K562 (cell line): ENCODE measurements at regions not wholly inside any gene's neighbourhood (a gene's known extent, or its start where the extent isn't known, plus 50 kb on each side); places are given as distances from the start of the nearest gene placed in this dataset.

Experiments used
- ARID1B ChIP-seq: fragments of 450-650 bp; IDR thresholded peaks from 2 replicates; pipeline ENCODE4 v1.6.1; 2016; ENCODE audit warnings: antibody characterized with exemption, mild to moderate bottlenecking, inconsistent platforms
- BRD4 ChIP-seq: fragments of 200-600 bp; sonication (generic); IDR thresholded peaks from 2 replicates; pipeline ENCODE4 v1.6.1; 2017; ENCODE audit warnings: inconsistent platforms
- CBFA2T2 ChIP-seq: fragments of 450-650 bp; conservative IDR thresholded peaks from 2 replicates; pipeline ENCODE4 v1.6.1; 2017; ENCODE audit warnings: mild to moderate bottlenecking
- CBX3 ChIP-seq, 2 experiments: IDR thresholded peaks; 1 replicate in 1 of 2; 2 replicates in 1 of 2; pipeline ENCODE4 v1.6.1; 2012; ENCODE audit warnings: inconsistent platforms in 2 of 2, low read length in 2 of 2, borderline replicate concordance in 1 of 2, control low read depth in 1 of 2
- DACH1 ChIP-seq: fragments of 450-650 bp; IDR thresholded peaks from 2 replicates; pipeline ENCODE4 v1.6.1; 2018; ENCODE audit not compliant: partially characterized antibody
- DDX20 ChIP-seq: fragments of 450-650 bp; IDR thresholded peaks from 2 replicates; pipeline ENCODE4 v1.6.1; 2016; ENCODE audit warnings: missing genetic modification characterization, low read depth, mild to moderate bottlenecking, missing compliant biosample characterization, moderate library complexity
- ETV5 ChIP-seq: sonication (generic); formaldehyde crosslinking; IDR thresholded peaks from 2 replicates; pipeline ENCODE4 v1.4.0; 2020; ENCODE audit warnings: low read depth, mild to moderate bottlenecking, missing genetic modification reagents
- IRF2 ChIP-seq: sonication (generic); formaldehyde crosslinking; IDR thresholded peaks from 2 replicates; pipeline ENCODE4 v1.8.1; 2022; ENCODE audit warnings: mild to moderate bottlenecking, missing genetic modification reagents
- JUN ChIP-seq, 2 experiments: sonication (generic) in 1 of 2; formaldehyde crosslinking in 1 of 2; IDR thresholded peaks; 2 replicates each; pipeline versions ENCODE4 v1.6.1 to v1.8.0; 2012 to 2022; ENCODE audit warnings: borderline replicate concordance in 2 of 2, mild to moderate bottlenecking in 2 of 2, improper control_type of control experiment in 1 of 2, low read depth in 1 of 2, low read length in 1 of 2, missing genetic modification reagents in 1 of 2
- KDM1A ChIP-seq, 2 experiments: fragments of 450-650 bp; IDR thresholded peaks; 2 replicates each; pipeline ENCODE4 v1.6.1; 2016; ENCODE audit warnings: mild to moderate bottlenecking in 2 of 2
- MNT ChIP-seq, 2 experiments: fragments of 450-650 bp; conservative IDR thresholded peaks; 2 replicates each; pipeline ENCODE4 v1.6.1; 2017; ENCODE audit warnings: mild to moderate bottlenecking in 2 of 2, moderate library complexity in 2 of 2
- NEUROD1 ChIP-seq: fragments of 150-350 bp; IDR thresholded peaks from 2 replicates; pipeline ENCODE4 v1.6.1; 2014; ENCODE audit warnings: borderline replicate concordance, low read length, low read depth; ENCODE audit not compliant: partially characterized antibody
- POLR2AphosphoS5 ChIP-seq: IDR thresholded peaks from 2 replicates; pipeline ENCODE4 v1.6.1; 2011; ENCODE audit warnings: mild to moderate bottlenecking, low read depth, low read length, moderate library complexity; ENCODE audit not compliant: control insufficient read depth, insufficient read depth
- PTTG1 ChIP-seq: fragments of 450-650 bp; IDR thresholded peaks from 2 replicates; pipeline ENCODE4 v1.6.1; 2016; ENCODE audit warnings: low read depth, mild to moderate bottlenecking, missing genetic modification characterization, missing compliant biosample characterization
- SETDB1 ChIP-seq: IDR thresholded peaks from one replicate; pipeline ENCODE4 v1.6.1; 2012; ENCODE audit warnings: low read length, control low read depth, inconsistent platforms
- SMARCA4 ChIP-seq: fragments of 450-650 bp; IDR thresholded peaks from 2 replicates; pipeline ENCODE4 v1.6.1; 2016
- SNRNP70 ChIP-seq: fragments of 200-400 bp; formaldehyde crosslinking; optimal IDR thresholded peaks from 2 replicates; pipeline ENCODE3; 2017; ENCODE audit warnings: low read depth, low read length
- TRIM24 ChIP-seq, 2 experiments: fragments of 450-650 bp; IDR thresholded peaks; 2 replicates each; pipeline ENCODE4 v1.6.1; 2016
- ZBTB17 ChIP-seq: fragments of 450-650 bp; formaldehyde crosslinking; IDR thresholded peaks from 2 replicates; pipeline ENCODE4 v1.4.0; 2020; ENCODE audit warnings: mild to moderate bottlenecking
- ZKSCAN3 ChIP-seq: fragments of 250-450 bp; sonication (Bioruptor Pico); IDR thresholded peaks from 2 replicates; pipeline ENCODE4 v1.4.0; 2020
- ZNF274 ChIP-seq: IDR thresholded peaks from 2 replicates; pipeline ENCODE4 v1.6.1; 2011; ENCODE audit warnings: low read depth, mild to moderate bottlenecking, low read length, moderate library complexity, borderline replicate concordance
- TF ChIP-seq, protein P1 (sequence below): fragments of 450-650 bp; IDR thresholded peaks from 2 replicates; pipeline ENCODE4 v1.6.1; 2018; ENCODE audit not compliant: partially characterized antibody
- TF ChIP-seq, protein P2 (sequence below): fragments of 250-450 bp; sonication (Bioruptor Pico); IDR thresholded peaks from 2 replicates; pipeline ENCODE4 v1.8.0; 2022; ENCODE audit warnings: inconsistent platforms

DNA sequence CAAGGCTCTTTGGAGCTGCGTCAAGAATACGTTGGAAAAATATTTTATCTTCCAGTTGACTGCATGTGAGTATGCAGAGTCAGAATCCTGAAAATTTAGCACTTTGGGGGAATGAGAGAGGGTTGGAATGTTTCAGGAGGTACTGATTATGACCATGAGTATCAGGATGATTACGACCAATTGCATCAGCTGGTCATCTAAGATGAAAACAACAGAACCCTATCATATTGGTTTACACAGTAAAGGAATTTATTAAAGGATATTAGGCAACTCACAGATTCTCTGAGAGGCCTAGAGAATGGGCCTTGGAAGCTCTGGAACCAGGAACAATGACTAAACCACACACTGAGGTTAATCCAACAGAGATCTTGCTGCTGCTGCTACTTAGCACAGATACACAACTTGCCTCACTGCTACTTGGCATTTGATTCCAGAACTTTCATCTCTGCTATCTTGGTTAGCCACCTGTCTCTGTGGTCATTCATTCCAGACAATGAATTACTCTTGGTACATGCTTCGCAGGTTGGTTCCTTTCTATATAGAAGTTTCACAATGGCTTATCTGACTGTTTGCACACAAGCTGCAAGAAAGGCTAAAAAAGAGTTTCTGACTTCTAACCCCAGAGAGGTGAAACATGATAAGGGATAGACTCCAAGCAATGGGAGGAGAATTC, 68.0 kb upstream of the CTTNBP2 start (continued):
- TF ChIP-seq POLR2AphosphoS5 = no peak; the same call in 1 of the 2 replicates
- no peak for TF ChIP-seq NEUROD1
- no peak for TF ChIP-seq ZKSCAN3 (CRISPR knock-in tag)
- TF ChIP-seq, protein P1, sequence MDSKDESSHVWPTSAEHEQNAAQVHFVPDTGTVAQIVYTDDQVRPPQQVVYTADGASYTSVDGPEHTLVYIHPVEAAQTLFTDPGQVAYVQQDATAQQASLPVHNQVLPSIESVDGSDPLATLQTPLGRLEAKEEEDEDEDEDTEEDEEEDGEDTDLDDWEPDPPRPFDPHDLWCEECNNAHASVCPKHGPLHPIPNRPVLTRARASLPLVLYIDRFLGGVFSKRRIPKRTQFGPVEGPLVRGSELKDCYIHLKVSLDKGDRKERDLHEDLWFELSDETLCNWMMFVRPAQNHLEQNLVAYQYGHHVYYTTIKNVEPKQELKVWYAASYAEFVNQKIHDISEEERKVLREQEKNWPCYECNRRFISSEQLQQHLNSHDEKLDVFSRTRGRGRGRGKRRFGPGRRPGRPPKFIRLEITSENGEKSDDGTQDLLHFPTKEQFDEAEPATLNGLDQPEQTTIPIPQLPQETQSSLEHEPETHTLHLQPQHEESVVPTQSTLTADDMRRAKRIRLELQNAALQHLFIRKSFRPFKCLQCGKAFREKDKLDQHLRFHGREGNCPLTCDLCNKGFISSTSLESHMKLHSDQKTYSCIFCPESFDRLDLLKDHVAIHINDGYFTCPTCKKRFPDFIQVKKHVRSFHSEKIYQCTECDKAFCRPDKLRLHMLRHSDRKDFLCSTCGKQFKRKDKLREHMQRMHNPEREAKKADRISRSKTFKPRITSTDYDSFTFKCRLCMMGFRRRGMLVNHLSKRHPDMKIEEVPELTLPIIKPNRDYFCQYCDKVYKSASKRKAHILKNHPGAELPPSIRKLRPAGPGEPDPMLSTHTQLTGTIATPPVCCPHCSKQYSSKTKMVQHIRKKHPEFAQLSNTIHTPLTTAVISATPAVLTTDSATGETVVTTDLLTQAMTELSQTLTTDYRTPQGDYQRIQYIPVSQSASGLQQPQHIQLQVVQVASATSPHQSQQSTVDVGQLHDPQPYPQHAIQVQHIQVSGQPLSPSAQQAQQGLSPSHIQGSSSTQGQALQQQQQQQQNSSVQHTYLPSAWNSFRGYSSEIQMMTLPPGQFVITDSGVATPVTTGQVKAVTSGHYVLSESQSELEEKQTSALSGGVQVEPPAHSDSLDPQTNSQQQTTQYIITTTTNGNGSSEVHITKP = no peak
- TF ChIP-seq JUN (IDR thresholded peaks at IDR 0.05; ENCODE audit: borderline replicate concordance, low read depth, low read length) = no peak
- no peak for TF ChIP-seq JUN (CRISPR knock-in tag; IDR thresholded peaks at IDR 0.05; ENCODE audit: borderline replicate concordance)
- no peak for TF ChIP-seq SNRNP70
- peak in 1 of 2 experiments; percentile 47; a peak in 1 of 4 replicates for TF ChIP-seq KDM1A (IDR thresholded peaks at IDR 0.05)
- no peak for TF ChIP-seq IRF2 (CRISPR knock-in tag)
- peak in 1 of 2 experiments; percentile 66; a peak in 2 of 4 replicates for TF ChIP-seq TRIM24 (IDR thresholded peaks at IDR 0.05)
- TF ChIP-seq ZBTB17 = no peak; the same call in 1 of the 2 replicates
- peak; percentile 95 for TF ChIP-seq ARID1B
- no peak for TF ChIP-seq SETDB1
- peak; percentile 73 for TF ChIP-seq CBFA2T2
- no peak for TF ChIP-seq ZNF274
- TF ChIP-seq DACH1 = no peak
- no peak for TF ChIP-seq PTTG1
- TF ChIP-seq CBX3 (IDR thresholded peaks at IDR 0.05; ENCODE audit: borderline replicate concordance in 1 of 2, low read length in 2 of 2) = no peak
- peak; percentile 86; the same call in 1 of the 2 replicates for TF ChIP-seq SMARCA4
- TF ChIP-seq ETV5 (CRISPR knock-in tag) = no peak
- no peak for TF ChIP-seq DDX20 (tag)
- TF ChIP-seq, protein P2, sequence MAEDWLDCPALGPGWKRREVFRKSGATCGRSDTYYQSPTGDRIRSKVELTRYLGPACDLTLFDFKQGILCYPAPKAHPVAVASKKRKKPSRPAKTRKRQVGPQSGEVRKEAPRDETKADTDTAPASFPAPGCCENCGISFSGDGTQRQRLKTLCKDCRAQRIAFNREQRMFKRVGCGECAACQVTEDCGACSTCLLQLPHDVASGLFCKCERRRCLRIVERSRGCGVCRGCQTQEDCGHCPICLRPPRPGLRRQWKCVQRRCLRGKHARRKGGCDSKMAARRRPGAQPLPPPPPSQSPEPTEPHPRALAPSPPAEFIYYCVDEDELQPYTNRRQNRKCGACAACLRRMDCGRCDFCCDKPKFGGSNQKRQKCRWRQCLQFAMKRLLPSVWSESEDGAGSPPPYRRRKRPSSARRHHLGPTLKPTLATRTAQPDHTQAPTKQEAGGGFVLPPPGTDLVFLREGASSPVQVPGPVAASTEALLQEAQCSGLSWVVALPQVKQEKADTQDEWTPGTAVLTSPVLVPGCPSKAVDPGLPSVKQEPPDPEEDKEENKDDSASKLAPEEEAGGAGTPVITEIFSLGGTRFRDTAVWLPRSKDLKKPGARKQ (CRISPR knock-in tag) = no peak
- TF ChIP-seq BRD4 = no peak
- no peak for TF ChIP-seq MNT (conservative IDR thresholded peaks at IDR 0.05)
